HG03159 (cell line): ENCODE measurements at regions not wholly inside any gene's neighbourhood (a gene's known extent, or its start where the extent isn't known, plus 50 kb on each side); places are given as distances from the start of the nearest gene placed in this dataset.
"Not testable (repeated sequence)": the region's sequence is repeated elsewhere in the genome, so short reads cannot be mapped to it uniquely, and the experiment has no call there.

Experiments
- ATAC-seq: cut with Tn5 transposase; IDR thresholded peaks from one replicate; pipeline ENCODE4 v1.9.1; 2021; ENCODE audit warnings: mild to moderate bottlenecking, moderate library complexity; ENCODE audit not compliant: unreplicated experiment

- ATAC-seq: no peak
Measured at GRCh38 chr11:100576718-100577021, 110.4 kb upstream of the ARHGAP42 start.

- no peak for ATAC-seq
Measured at GRCh38 chr11:100578831-100579311, 108.2 kb upstream of the ARHGAP42 start.

DNA sequence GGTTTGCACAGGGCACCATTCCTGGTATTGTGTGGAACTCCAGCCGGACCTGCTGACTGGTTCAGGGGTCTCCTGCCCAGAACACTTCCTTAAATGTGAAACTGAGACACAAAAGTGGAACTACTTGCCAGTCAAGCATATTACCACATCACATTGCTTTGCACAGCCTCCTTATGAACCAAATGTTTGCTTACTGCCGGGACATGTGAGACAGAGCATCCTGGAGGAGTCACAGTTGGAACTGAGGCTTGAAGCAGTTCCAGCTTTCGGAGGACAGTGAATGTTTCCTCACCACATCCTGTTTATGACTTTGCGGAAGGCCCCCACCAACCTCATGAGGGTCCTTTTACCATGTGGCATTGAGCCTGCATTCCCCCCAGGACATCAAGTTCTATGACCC is 105.8 kb upstream of the ARHGAP42 start:
- ATAC-seq: no peak

DNA sequence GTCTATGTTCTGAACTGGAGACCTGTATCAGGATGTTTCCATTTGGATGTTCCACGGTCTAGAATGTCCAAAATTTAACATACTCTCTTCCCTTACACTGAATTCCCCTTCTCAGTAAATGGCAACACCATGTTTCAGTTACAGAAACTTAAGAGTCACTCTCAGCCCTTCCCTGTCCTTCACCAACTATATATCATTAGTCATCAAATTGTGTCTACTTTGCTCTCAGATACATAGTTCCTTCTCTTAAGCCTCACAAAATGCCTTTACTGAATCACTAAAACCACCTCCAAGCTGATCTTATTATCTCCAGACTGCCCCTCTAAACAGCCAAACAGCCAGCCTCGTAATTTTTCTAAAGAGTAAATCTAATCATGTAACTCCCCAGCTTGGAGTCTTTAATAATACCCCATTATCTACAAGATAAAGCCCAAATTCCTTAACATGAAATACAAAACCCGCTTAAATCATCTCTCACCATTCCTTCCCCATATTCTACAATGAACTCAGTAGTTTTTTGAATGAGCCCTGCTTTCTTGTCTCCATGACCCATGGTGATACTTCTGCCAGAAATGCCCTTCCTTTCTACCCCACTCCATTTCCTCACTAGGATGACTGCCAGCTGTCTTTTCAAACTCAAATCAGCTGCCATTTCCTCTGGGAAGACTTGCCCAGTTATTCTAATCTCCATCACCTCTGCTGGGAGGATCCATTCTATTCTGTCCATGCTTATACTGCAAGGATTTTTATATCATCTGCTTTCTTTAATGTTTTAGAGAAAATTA is 102.7 kb upstream of the ARHGAP42 start:
- ATAC-seq: no peak

DNA sequence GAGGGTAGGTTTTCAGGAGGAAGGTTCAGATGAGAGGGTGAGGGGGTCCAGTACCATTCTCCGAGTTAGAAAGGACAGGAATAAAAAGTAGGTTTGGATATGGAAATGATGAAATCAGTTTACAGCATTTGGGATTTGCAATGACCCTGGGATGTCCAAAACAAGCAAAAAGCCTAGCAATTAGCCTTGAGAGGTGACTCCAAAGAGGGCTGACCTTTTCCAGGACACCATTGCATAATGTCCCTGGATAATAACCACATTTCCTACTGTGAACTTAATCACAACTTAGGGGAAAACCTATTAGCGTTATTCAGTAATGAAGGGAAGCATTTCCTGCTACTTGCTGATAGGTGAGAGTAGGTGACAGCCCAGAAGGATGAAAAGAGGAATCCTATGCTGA is 101.4 kb upstream of the ARHGAP42 start:
- ATAC-seq: no peak

DNA sequence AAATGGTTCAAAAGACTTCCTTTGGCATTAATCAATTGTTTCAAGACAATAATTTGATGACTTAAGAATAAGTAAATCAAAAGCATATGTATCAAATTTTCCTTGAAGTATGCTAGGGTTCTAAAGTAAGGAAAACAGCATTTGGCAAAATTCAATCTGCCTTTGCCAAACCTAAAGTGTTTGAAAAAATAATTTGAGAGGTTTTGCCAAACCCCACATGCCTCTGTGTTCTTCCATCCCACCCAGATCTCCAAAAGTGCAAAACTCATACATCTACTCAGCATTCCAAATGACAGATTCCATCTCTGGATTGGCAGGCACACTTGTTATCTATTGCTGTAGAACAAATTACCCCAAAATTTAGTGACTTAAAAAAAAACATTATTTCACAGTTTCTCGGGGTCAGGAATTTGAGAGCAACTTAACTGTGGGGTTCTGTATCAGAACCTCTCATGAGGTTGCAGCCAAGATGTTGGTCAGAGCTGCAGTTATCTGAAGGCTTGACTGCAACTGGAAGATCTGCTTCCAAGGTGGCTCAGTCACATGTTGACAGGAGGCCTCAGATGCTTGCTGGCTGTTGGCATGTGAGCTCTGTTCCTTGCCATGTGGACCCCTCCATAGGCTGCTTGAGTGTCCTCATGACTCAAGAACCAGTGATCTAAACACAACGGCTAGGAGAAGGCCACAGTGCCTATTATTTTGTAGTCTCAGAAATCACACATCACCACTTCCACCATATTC is 100.6 kb upstream of the ARHGAP42 start:
- ATAC-seq: no peak

GRCh38 chr11:100592619-100593260 is 94.3 kb upstream of the ARHGAP42 start:
- no peak for ATAC-seq

- no peak for ATAC-seq
Measured at GRCh38 chr11:100593291-100593690, 93.8 kb upstream of the ARHGAP42 start.

- ATAC-seq: no peak
Measured at GRCh38 chr11:100594320-100594719, 92.8 kb upstream of the ARHGAP42 start.

- ATAC-seq: no peak
Measured at GRCh38 chr11:100600941-100601340, 86.1 kb upstream of the ARHGAP42 start.

GRCh38 chr11:100602716-100603115 is 84.4 kb upstream of the ARHGAP42 start:
- no peak for ATAC-seq

GRCh38 chr11:100607761-100608160 is 79.3 kb upstream of the ARHGAP42 start:
- not testable (repeated sequence) for ATAC-seq

- ATAC-seq: peak; percentile 95
Measured at GRCh38 chr11:100612766-100613165, 74.3 kb upstream of the ARHGAP42 start.

- ATAC-seq: no peak
Measured at GRCh38 chr11:100618914-100619313, 68.2 kb upstream of the ARHGAP42 start.

DNA sequence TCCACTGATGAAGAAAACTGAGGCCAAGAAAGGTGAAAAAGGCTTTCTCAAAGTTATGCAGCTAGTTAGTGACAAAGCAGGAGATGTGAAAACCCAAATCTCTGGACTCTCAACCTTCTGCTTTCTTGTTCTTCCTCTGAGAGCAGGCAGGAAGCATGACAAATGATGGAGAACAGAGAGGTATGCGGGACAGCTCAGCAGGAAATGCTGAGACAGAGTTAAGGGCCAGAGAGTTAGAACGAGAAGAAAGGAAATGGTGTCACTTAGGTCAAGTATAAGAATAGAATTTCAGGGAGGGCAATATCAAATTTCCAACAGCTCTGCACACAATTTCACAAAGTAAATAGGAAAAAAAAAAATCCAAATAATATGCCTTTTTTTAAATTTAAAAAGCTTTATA is 67.6 kb upstream of the ARHGAP42 start:
- no peak for ATAC-seq

GRCh38 chr11:100622404-100622803 is 64.7 kb upstream of the ARHGAP42 start:
- ATAC-seq: no peak

- no peak for ATAC-seq
Measured at GRCh38 chr11:100624346-100624745, 62.7 kb upstream of the ARHGAP42 start.

GRCh38 chr11:100625041-100625440 is 62.0 kb upstream of the ARHGAP42 start:
- ATAC-seq: no peak

DNA sequence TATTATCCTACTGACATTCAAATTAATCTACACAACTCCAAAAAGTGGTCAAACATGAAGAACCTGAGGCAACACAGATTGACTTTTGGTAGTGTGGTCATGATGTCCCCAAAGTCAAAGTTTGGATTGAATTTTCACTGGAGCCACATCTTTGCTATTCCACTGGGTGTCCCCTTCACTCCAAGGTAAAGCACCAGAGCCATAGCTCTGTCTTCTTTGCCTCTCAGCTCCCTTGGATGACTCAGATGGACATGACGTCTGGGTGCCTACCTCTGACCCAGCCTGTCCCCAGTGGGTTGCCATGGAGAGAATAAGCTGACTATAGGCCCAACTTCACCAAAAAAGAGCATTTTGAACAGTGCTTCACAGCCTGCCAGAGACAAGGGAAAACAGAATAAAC is 57.4 kb upstream of the ARHGAP42 start:
- ATAC-seq: no peak

DNA sequence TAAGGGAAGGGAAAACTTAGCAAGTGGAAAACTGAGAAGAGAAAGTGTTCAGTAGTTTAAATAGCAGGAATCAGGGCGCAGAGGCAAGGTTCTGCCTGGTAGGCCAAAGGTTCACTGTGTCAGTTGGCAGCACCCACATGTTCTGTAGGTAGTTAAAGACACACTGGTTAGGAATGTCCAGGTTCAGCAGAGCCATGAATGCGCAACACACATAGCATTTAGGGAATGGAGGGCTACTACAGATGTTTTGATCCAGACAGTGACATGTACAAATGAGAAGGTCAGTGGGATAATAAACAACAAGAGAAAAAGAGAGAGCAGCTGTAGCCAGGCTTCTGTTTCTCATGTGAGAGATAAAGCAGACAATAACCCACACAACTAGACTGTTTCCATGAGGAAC is 56.2 kb upstream of the ARHGAP42 start:
- no peak for ATAC-seq

DNA sequence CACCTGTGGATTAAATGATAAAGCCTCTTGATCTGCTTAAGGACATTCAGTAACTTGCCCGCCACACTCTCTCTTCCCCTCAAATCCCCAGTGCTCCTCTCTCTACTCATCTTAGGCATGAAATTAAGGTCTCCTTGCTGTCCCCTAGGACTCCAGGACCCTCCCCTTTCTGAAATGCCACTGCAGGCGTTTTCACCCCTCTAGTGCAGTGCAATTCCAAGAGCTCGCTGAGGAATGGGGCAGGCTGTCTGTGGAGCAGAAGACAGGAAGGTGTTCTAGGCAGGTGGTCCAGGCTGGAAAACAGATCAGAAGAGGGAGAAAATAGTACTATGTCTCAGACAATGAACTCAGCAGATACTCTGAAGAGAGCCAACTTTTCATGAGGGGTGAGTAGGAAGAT is 55.8 kb upstream of the ARHGAP42 start:
- ATAC-seq: no peak

- ATAC-seq: no peak
Measured at GRCh38 chr11:100632941-100633452, 54.1 kb upstream of the ARHGAP42 start.
